Stomach (tissue), 4 donors: ENCODE measurements at regions not wholly inside any gene's neighbourhood (a gene's known extent, or its start where the extent isn't known, plus 50 kb on each side); places are given as distances from the start of the nearest gene placed in this dataset.

ENCODE experiments used
- CTCF ChIP-seq, 7 experiments: fragments of 450-650 bp in 4 of 7; fragments of 200-600 bp in 3 of 7; sonication (generic) in 3 of 7; IDR thresholded peaks; one replicate each; pipeline ENCODE4 v1.5.1; 2016 to 2019; ENCODE audit warnings: antibody characterized with exemption in 7 of 7, control low read depth in 2 of 7, mild to moderate bottlenecking in 1 of 7
- EP300 ChIP-seq: sonication (generic); formaldehyde crosslinking; IDR thresholded peaks from one replicate; pipeline ENCODE4 v1.6.1; 2017; ENCODE audit warnings: antibody characterized with exemption
- POLR2A ChIP-seq, 4 donors: fragments of 450-650 bp; IDR thresholded peaks; one replicate each; pipeline ENCODE4 v1.6.1; 2016; ENCODE audit warnings: antibody characterized with exemption in 4 of 4, control low read depth in 2 of 4, mild to moderate bottlenecking in 1 of 4, moderate library complexity in 1 of 4

- TF ChIP-seq CTCF (IDR thresholded peaks at IDR 0.05) = no peak
- TF ChIP-seq EP300 = no peak
- no peak for TF ChIP-seq POLR2A (IDR thresholded peaks at IDR 0.05)
These were observed 213.7 kb downstream of the GXYLT1 start for GRCh38 chr12:41930866-41931437.
